ENCODE measurements at regions not wholly inside any gene's neighbourhood (a gene's known extent, or its start where the extent isn't known, plus 50 kb on each side); places are given as distances from the start of the nearest gene placed in this dataset.
"Not testable (repeated sequence)": the region's sequence is repeated elsewhere in the genome, so short reads cannot be mapped to it uniquely, and the experiment has no call there.

GRCh38 chrX:26762253-26762652 is 546.3 kb downstream of the MAGEB5 start:
- no peak overlapping the region for H3K27ac ChIP-seq
- H3K9me3 ChIP-seq: no peaks in the 10 kb centered on the region
- no peaks in the 10 kb centered on the region for H3K36me3 ChIP-seq
- no peak for DNase-seq (ENCODE audit: low spot score in 2 of 2)
- no peak overlapping the region for H3K4me3 ChIP-seq
- H3K27me3 ChIP-seq: no peaks in the 10 kb centered on the region
- no peak for TF ChIP-seq CTCF (IDR thresholded peaks at IDR 0.05)
- no peaks in the 10 kb centered on the region for H3K4me1 ChIP-seq
- intact Hi-C loops (cut with DNase I): no loop called here

GRCh38 chrX:26755760-26756159 is 539.8 kb downstream of the MAGEB5 start:
- intact Hi-C loops (cut with DNase I); DNase-seq (ENCODE audit: low spot score in 2 of 2); H3K4me3 ChIP-seq; H3K9me3 ChIP-seq; H3K4me1 ChIP-seq; H3K27ac ChIP-seq; H3K36me3 ChIP-seq; H3K27me3 ChIP-seq: not testable (repeated sequence)

GRCh38 chrX:26747877-26748276 is 531.9 kb downstream of the MAGEB5 start:
- DNase-seq (ENCODE audit: low spot score in 2 of 2): no peak
- intact Hi-C loops (cut with DNase I): no loop called here
- Histone ChIP-seq H3K9me3 (no peaks in the 10 kb centered on the region), H3K27ac (no peak overlapping the region), H3K36me3 (no peaks in the 10 kb centered on the region), H3K4me1 (no peaks in the 10 kb centered on the region), H3K27me3 (no peaks in the 10 kb centered on the region), H3K4me3 (no peak overlapping the region)
- TF ChIP-seq CTCF (IDR thresholded peaks at IDR 0.05): no peak

- H3K4me1 ChIP-seq: no peaks in the 10 kb centered on the region
- no peak overlapping the region for H3K27ac ChIP-seq
- no peak for TF ChIP-seq CTCF (IDR thresholded peaks at IDR 0.05)
- no peaks in the 10 kb centered on the region for H3K9me3 ChIP-seq
- H3K4me3 ChIP-seq: no peak overlapping the region
- intact Hi-C loops (cut with DNase I): no loop called here
- no peaks in the 10 kb centered on the region for H3K27me3 ChIP-seq
- no peaks in the 10 kb centered on the region for H3K36me3 ChIP-seq
- peak in 1 of 2 donors; percentile 55 for DNase-seq (ENCODE audit: low spot score in 2 of 2)
These were observed 506.9 kb downstream of the MAGEB5 start for GRCh38 chrX:26722666-26723428.

GRCh38 chrX:26672571-26672970 is 456.6 kb downstream of the MAGEB5 start:
- Histone ChIP-seq H3K4me1 (no peaks in the 10 kb centered on the region), H3K27me3 (no peaks in the 10 kb centered on the region), H3K9me3 (no peaks in the 10 kb centered on the region), H3K36me3 (no peaks in the 10 kb centered on the region), H3K4me3 (no peak overlapping the region), H3K27ac (no peak overlapping the region)
- no peak for TF ChIP-seq CTCF (IDR thresholded peaks at IDR 0.05)
- intact Hi-C loops (cut with DNase I): no loop called here
- no peak for DNase-seq (ENCODE audit: low spot score in 2 of 2)

GRCh38 chrX:26670521-26670920 is 454.6 kb downstream of the MAGEB5 start:
- Histone ChIP-seq H3K36me3 (no peaks in the 10 kb centered on the region), H3K9me3 (no peaks in the 10 kb centered on the region), H3K4me1 (no peaks in the 10 kb centered on the region), H3K4me3 (no peak overlapping the region), H3K27ac (no peak overlapping the region), H3K27me3 (no peaks in the 10 kb centered on the region)
- no peak for TF ChIP-seq CTCF (IDR thresholded peaks at IDR 0.05)
- intact Hi-C loops (cut with DNase I): no loop called here
- no peak for DNase-seq (ENCODE audit: low spot score in 2 of 2)
